ENCODE measurements at regions not wholly inside any gene's neighbourhood (a gene's known extent, or its start where the extent isn't known, plus 50 kb on each side); places are given as distances from the start of the nearest gene placed in this dataset.
"Not testable (repeated sequence)": the region's sequence is repeated elsewhere in the genome, so short reads cannot be mapped to it uniquely, and the experiment has no call there.

- no peak for DNase-seq
These were observed 383.9 kb downstream of the MAT2B start for GRCh38 chr5:163889369-163889768.

- no peak for DNase-seq
These were observed 384.8 kb downstream of the MAT2B start for GRCh38 chr5:163890261-163890660.

GRCh38 chr5:163893281-163893680 is 387.9 kb downstream of the MAT2B start:
- DNase-seq, result no peak

GRCh38 chr5:163894645-163895044 is 389.2 kb downstream of the MAT2B start:
- DNase-seq, result no peak

GRCh38 chr5:163898873-163899272 is 393.5 kb downstream of the MAT2B start:
- no peak for DNase-seq

- DNase-seq, result not testable (repeated sequence)
These were observed 402.4 kb downstream of the MAT2B start for GRCh38 chr5:163907783-163908182.

- DNase-seq, result peak; percentile 34
These were observed 402.8 kb downstream of the MAT2B start for GRCh38 chr5:163908253-163908652.

GRCh38 chr5:163910226-163910625 is 404.8 kb downstream of the MAT2B start:
- DNase-seq, result no peak

- no peak for DNase-seq
These were observed 406.6 kb downstream of the MAT2B start for GRCh38 chr5:163912046-163912445.

- no peak for DNase-seq
These were observed 408.1 kb downstream of the MAT2B start for GRCh38 chr5:163913548-163913947.

- no peak for DNase-seq
These were observed 409.5 kb downstream of the MAT2B start for GRCh38 chr5:163914910-163915309.

- DNase-seq, result no peak
These were observed 410.1 kb downstream of the MAT2B start for GRCh38 chr5:163915481-163915961.

- DNase-seq, result peak; percentile 30
These were observed 411.0 kb downstream of the MAT2B start for GRCh38 chr5:163916376-163916775.

- DNase-seq, result no peak
These were observed 411.4 kb downstream of the MAT2B start for GRCh38 chr5:163916861-163917260.

- DNase-seq, result no peak
These were observed 412.3 kb downstream of the MAT2B start for GRCh38 chr5:163917747-163918146.

GRCh38 chr5:163934990-163935389 is 429.6 kb downstream of the MAT2B start:
- not testable (repeated sequence) for DNase-seq

- no peak for DNase-seq
These were observed 433.2 kb downstream of the MAT2B start for GRCh38 chr5:163938595-163938994.

- no peak for DNase-seq
These were observed 435.7 kb downstream of the MAT2B start for GRCh38 chr5:163941079-163941478.

- no peak for DNase-seq
These were observed 438.1 kb downstream of the MAT2B start for GRCh38 chr5:163943546-163943945.

- DNase-seq, result no peak
These were observed 439.3 kb downstream of the MAT2B start for GRCh38 chr5:163944738-163945137.

GRCh38 chr5:163947848-163948666 is 442.6 kb downstream of the MAT2B start:
- no peak for DNase-seq

GRCh38 chr5:163950248-163950647 is 444.8 kb downstream of the MAT2B start:
- no peak for DNase-seq

- no peak for DNase-seq
These were observed 445.6 kb downstream of the MAT2B start for GRCh38 chr5:163951069-163951468.

- DNase-seq, result no peak
These were observed 448.5 kb downstream of the MAT2B start for GRCh38 chr5:163953901-163954300.

- DNase-seq, result not testable (repeated sequence)
These were observed 455.8 kb downstream of the MAT2B start for GRCh38 chr5:163961230-163961629.

Data from midbrain (tissue), 1 donor.